Body of pancreas (tissue), 4 donors: ENCODE measurements at regions not wholly inside any gene's neighbourhood (a gene's known extent, or its start where the extent isn't known, plus 50 kb on each side); places are given as distances from the start of the nearest gene placed in this dataset.

ENCODE experiments used
- POLR2A ChIP-seq, 3 donors: fragments of 450-650 bp; IDR thresholded peaks; one replicate each; pipeline ENCODE4 v1.6.1; 2016; ENCODE audit warnings: antibody characterized with exemption in 3 of 3, mild to moderate bottlenecking in 2 of 3
- TF ChIP-seq, protein P1 (sequence below), 7 experiments: fragments of 450-650 bp in 4 of 7; fragments of 200-600 bp in 3 of 7; sonication (generic) in 3 of 7; IDR thresholded peaks; one replicate each; pipeline ENCODE4 v1.5.1; 2016 to 2019; ENCODE audit warnings: antibody characterized with exemption in 7 of 7

- TF ChIP-seq, protein P1, sequence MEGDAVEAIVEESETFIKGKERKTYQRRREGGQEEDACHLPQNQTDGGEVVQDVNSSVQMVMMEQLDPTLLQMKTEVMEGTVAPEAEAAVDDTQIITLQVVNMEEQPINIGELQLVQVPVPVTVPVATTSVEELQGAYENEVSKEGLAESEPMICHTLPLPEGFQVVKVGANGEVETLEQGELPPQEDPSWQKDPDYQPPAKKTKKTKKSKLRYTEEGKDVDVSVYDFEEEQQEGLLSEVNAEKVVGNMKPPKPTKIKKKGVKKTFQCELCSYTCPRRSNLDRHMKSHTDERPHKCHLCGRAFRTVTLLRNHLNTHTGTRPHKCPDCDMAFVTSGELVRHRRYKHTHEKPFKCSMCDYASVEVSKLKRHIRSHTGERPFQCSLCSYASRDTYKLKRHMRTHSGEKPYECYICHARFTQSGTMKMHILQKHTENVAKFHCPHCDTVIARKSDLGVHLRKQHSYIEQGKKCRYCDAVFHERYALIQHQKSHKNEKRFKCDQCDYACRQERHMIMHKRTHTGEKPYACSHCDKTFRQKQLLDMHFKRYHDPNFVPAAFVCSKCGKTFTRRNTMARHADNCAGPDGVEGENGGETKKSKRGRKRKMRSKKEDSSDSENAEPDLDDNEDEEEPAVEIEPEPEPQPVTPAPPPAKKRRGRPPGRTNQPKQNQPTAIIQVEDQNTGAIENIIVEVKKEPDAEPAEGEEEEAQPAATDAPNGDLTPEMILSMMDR (IDR thresholded peaks at IDR 0.05), result no peak
- TF ChIP-seq POLR2A (IDR thresholded peaks at IDR 0.05), result no peak
Observed at GRCh38 chr16:8083560-8083959, 506.8 kb downstream of the TMEM114 start.
